Panc1 (cell line): ENCODE measurements at regions not wholly inside any gene's neighbourhood (a gene's known extent, or its start where the extent isn't known, plus 50 kb on each side); places are given as distances from the start of the nearest gene placed in this dataset.

Source experiments
- POLR2AphosphoS5 ChIP-seq: IDR thresholded peaks from 2 replicates; pipeline ENCODE4 v1.6.1; 2012; ENCODE audit warnings: mild to moderate bottlenecking, low read depth, low read length, moderate library complexity
- REST ChIP-seq, 2 experiments: IDR thresholded peaks; 2 replicates each; pipeline ENCODE4 v1.6.1; 2011 to 2012; ENCODE audit warnings: low read depth in 2 of 2, control low read depth in 1 of 2, low read length in 1 of 2, mild to moderate bottlenecking in 1 of 2, moderate library complexity in 1 of 2; ENCODE audit not compliant: insufficient read depth in 1 of 2
- SIN3A ChIP-seq: IDR thresholded peaks from 2 replicates; pipeline ENCODE4 v1.6.1; 2012; ENCODE audit warnings: low read depth, mild to moderate bottlenecking, low read length, moderate library complexity, borderline replicate concordance; ENCODE audit not compliant: insufficient read depth
- TCF7L2 ChIP-seq: IDR thresholded peaks from 2 replicates; pipeline ENCODE4 v1.6.1; 2011; ENCODE audit warnings: mild to moderate bottlenecking, low read depth, low read length, inconsistent platforms
- TF ChIP-seq, protein P1 (sequence below): fragments of 450-650 bp; IDR thresholded peaks from 2 replicates; pipeline ENCODE4 v1.5.1; 2017; ENCODE audit warnings: mild to moderate bottlenecking

- TF ChIP-seq, protein P1, sequence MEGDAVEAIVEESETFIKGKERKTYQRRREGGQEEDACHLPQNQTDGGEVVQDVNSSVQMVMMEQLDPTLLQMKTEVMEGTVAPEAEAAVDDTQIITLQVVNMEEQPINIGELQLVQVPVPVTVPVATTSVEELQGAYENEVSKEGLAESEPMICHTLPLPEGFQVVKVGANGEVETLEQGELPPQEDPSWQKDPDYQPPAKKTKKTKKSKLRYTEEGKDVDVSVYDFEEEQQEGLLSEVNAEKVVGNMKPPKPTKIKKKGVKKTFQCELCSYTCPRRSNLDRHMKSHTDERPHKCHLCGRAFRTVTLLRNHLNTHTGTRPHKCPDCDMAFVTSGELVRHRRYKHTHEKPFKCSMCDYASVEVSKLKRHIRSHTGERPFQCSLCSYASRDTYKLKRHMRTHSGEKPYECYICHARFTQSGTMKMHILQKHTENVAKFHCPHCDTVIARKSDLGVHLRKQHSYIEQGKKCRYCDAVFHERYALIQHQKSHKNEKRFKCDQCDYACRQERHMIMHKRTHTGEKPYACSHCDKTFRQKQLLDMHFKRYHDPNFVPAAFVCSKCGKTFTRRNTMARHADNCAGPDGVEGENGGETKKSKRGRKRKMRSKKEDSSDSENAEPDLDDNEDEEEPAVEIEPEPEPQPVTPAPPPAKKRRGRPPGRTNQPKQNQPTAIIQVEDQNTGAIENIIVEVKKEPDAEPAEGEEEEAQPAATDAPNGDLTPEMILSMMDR, result no peak
- TF ChIP-seq POLR2AphosphoS5, result no peak
- TF ChIP-seq SIN3A, result no peak
- TF ChIP-seq REST (IDR thresholded peaks at IDR 0.05; ENCODE audit: insufficient read depth in 1 of 2, low read depth in 2 of 2, low read length in 1 of 2), result no peak
- TF ChIP-seq TCF7L2, result no peak
These were observed 623.4 kb downstream of the PCDH17 start for GRCh38 chr13:58254943-58255342.
